Neural cell (in vitro differentiated cells): ENCODE measurements at regions not wholly inside any gene's neighbourhood (a gene's known extent, or its start where the extent isn't known, plus 50 kb on each side); places are given as distances from the start of the nearest gene placed in this dataset.

Experiments used
- H2AFZ ChIP-seq: fragments of 200-600, 300-800 bp; sonication (generic), shearing (Covaris generic); 2 replicates; pipeline ENCODE4 v1.6.0; 2014; ENCODE audit warnings: low read depth, mild to moderate bottlenecking, antibody characterized with exemption, low read length, moderate library complexity
- H3F3A ChIP-seq: fragments of 200-600 bp; shearing (Covaris generic); 2 replicates; pipeline ENCODE4 v1.6.1; 2016; ENCODE audit warnings: mild to moderate bottlenecking, moderate library complexity, mixed read lengths, antibody characterized with exemption, low read length; ENCODE audit not compliant: insufficient read depth, poor library complexity, severe bottlenecking
- H3K27ac ChIP-seq: fragments of 200-600, 300-800 bp; sonication (generic), shearing (Covaris generic); 2 replicates; pipeline ENCODE4 v1.5.1; 2014; ENCODE audit warnings: mild to moderate bottlenecking, low read length, moderate library complexity
- H3K27me3 ChIP-seq: fragments of 300-800, 200-600 bp; sonication (generic), shearing (Covaris generic); 2 replicates; pipeline ENCODE4 v1.6.0; 2014; ENCODE audit warnings: mild to moderate bottlenecking, low read depth, low read length, moderate library complexity; ENCODE audit not compliant: insufficient read depth
- H3K36me3 ChIP-seq: fragments of 300-800, 200-600 bp; sonication (generic), shearing (Covaris generic); 2 replicates; pipeline ENCODE4 v1.5.1; 2014; ENCODE audit warnings: mild to moderate bottlenecking, antibody characterized with exemption, low read length, moderate library complexity; ENCODE audit not compliant: insufficient read depth
- H3K4me2 ChIP-seq: fragments of 300-800, 200-600 bp; sonication (generic), shearing (Covaris generic); 2 replicates; pipeline ENCODE4 v1.6.0; 2014; ENCODE audit warnings: mild to moderate bottlenecking, low read length
- H3K4me3 ChIP-seq: fragments of 300-800, 200-600 bp; sonication (generic), shearing (Covaris generic); 2 replicates; pipeline ENCODE4 v1.5.1; 2014; ENCODE audit warnings: mild to moderate bottlenecking, low read length, moderate library complexity
- H3K79me2 ChIP-seq: fragments of 200-600 bp; shearing (Covaris generic); replicated peaks from 2 replicates; pipeline ENCODE4 v1.6.0; 2014; ENCODE audit warnings: mild to moderate bottlenecking, low read length, moderate library complexity; ENCODE audit not compliant: insufficient read depth
- H3K9ac ChIP-seq: fragments of 300-800, 200-600 bp; sonication (generic), shearing (Covaris generic); 2 replicates; pipeline ENCODE4 v1.6.1; 2016; ENCODE audit warnings: mild to moderate bottlenecking, low read length, mixed read lengths
- H3K9me2 ChIP-seq: fragments of 200-600 bp; shearing (Covaris generic); 2 replicates; pipeline ENCODE4 v1.6.1; 2016; ENCODE audit warnings: mild to moderate bottlenecking, low read length, mixed read lengths; ENCODE audit not compliant: insufficient read depth
- H3K9me3 ChIP-seq: fragments of 200-600, 300-800 bp; sonication (generic), shearing (Covaris generic); 2 replicates; pipeline ENCODE4 v1.6.1; 2016; ENCODE audit warnings: mild to moderate bottlenecking, mixed run types, low read length, moderate library complexity, mixed read lengths
- H4K20me1 ChIP-seq: fragments of 200-600 bp; shearing (Covaris generic); 2 replicates; pipeline ENCODE4 v1.6.1; 2016; ENCODE audit warnings: mild to moderate bottlenecking, mixed run types; ENCODE audit not compliant: insufficient read depth
- CTCF ChIP-seq: fragments of 450-650 bp; IDR thresholded peaks from 2 replicates; pipeline ENCODE4 v1.5.1; 2014; ENCODE audit warnings: antibody characterized with exemption, mild to moderate bottlenecking, moderate library complexity; ENCODE audit not compliant: poor library complexity, severe bottlenecking
- EP300 ChIP-seq: fragments of 450-650 bp; conservative IDR thresholded peaks from 2 replicates; pipeline ENCODE4 v1.6.1; 2014; ENCODE audit warnings: antibody characterized with exemption, mild to moderate bottlenecking, moderate library complexity; ENCODE audit not compliant: poor library complexity, severe bottlenecking
- EZH2 ChIP-seq: fragments of 200-600, 300-800 bp; shearing (Covaris generic), sonication (generic); IDR thresholded peaks from 2 replicates; pipeline ENCODE4 v1.6.1; 2014; ENCODE audit warnings: antibody characterized with exemption, low read length, borderline replicate concordance, mild to moderate bottlenecking; ENCODE audit not compliant: insufficient read depth, poor library complexity, severe bottlenecking
- MXI1 ChIP-seq: fragments of 450-650 bp; conservative IDR thresholded peaks from 2 replicates; pipeline ENCODE4 v1.6.1; 2014; ENCODE audit warnings: antibody characterized with exemption, mild to moderate bottlenecking; ENCODE audit not compliant: poor library complexity, severe bottlenecking
- POLR2AphosphoS5 ChIP-seq: IDR thresholded peaks from 2 replicates; pipeline ENCODE4 v1.6.1; 2012
- RAD21 ChIP-seq: fragments of 450-650 bp; conservative IDR thresholded peaks from 2 replicates; pipeline ENCODE4 v1.6.1; 2014; ENCODE audit warnings: antibody characterized with exemption, mild to moderate bottlenecking, moderate library complexity
- REST ChIP-seq: IDR thresholded peaks from 2 replicates; pipeline ENCODE4 v1.6.1; 2012; ENCODE audit warnings: borderline replicate concordance
- SMC3 ChIP-seq: fragments of 450-650 bp; conservative IDR thresholded peaks from 2 replicates; pipeline ENCODE4 v1.6.1; 2014; ENCODE audit warnings: antibody characterized with exemption, mild to moderate bottlenecking, moderate library complexity; ENCODE audit not compliant: poor library complexity
- TAF1 ChIP-seq: IDR thresholded peaks from 2 replicates; pipeline ENCODE4 v1.6.1; 2012; ENCODE audit warnings: low read depth

GRCh38 chr5:96264047-96264446 is 169.0 kb downstream of the PCSK1 start:
- Histone ChIP-seq H3K9me2 (no peaks in the 10 kb centered on the region), H3K4me3 (no peak overlapping the region), H3K9ac (no peak overlapping the region), H2AFZ (no peak overlapping the region), H3K4me2 (no peak overlapping the region), H3K36me3 (no peaks in the 10 kb centered on the region), H3K27ac (no peak overlapping the region), H3K79me2 (no peaks in the 10 kb centered on the region), H3F3A (no peaks in the 10 kb centered on the region), H3K27me3 (no peaks in the 10 kb centered on the region), H4K20me1 (no peaks in the 10 kb centered on the region), H3K9me3 (no peaks in the 10 kb centered on the region)
- TF ChIP-seq CTCF (no peak), EZH2 (no peak), POLR2AphosphoS5 (no peak), TAF1 (no peak), SMC3 (no peak), EP300 (no peak), MXI1 (no peak), RAD21 (no peak), REST (no peak)

GRCh38 chr5:96262105-96262504 is 170.9 kb downstream of the PCSK1 start:
- H3K27me3 ChIP-seq = no peaks in the 10 kb centered on the region
- H3K4me2 ChIP-seq = no peak overlapping the region
- no peaks in the 10 kb centered on the region for H4K20me1 ChIP-seq
- no peak overlapping the region for H3K4me3 ChIP-seq
- no peaks in the 10 kb centered on the region for H3F3A ChIP-seq
- H3K36me3 ChIP-seq = no peaks in the 10 kb centered on the region
- no peak overlapping the region for H3K27ac ChIP-seq
- H2AFZ ChIP-seq = no peak overlapping the region
- no peaks in the 10 kb centered on the region for H3K9me2 ChIP-seq
- no peak for TF ChIP-seq EP300
- no peak for TF ChIP-seq REST
- TF ChIP-seq RAD21 = no peak
- TF ChIP-seq EZH2 = no peak
- TF ChIP-seq MXI1 = no peak
- TF ChIP-seq CTCF = no peak
- TF ChIP-seq POLR2AphosphoS5 = no peak
- no peak for TF ChIP-seq TAF1
- TF ChIP-seq SMC3 = no peak
- H3K9ac ChIP-seq = no peak overlapping the region
- no peaks in the 10 kb centered on the region for H3K9me3 ChIP-seq
- H3K79me2 ChIP-seq = no peaks in the 10 kb centered on the region
